Testis (tissue), 2 donors: ENCODE measurements at regions not wholly inside any gene's neighbourhood (a gene's known extent, or its start where the extent isn't known, plus 50 kb on each side); places are given as distances from the start of the nearest gene placed in this dataset.

Experiments
- CTCF ChIP-seq, 3 experiments: fragments of 450-650 bp in 2 of 3; fragments of 200-600 bp in 1 of 3; sonication (generic) in 1 of 3; IDR thresholded peaks; one replicate each; pipeline ENCODE4 v1.5.1; 2016 to 2019; ENCODE audit warnings: antibody characterized with exemption in 3 of 3, mild to moderate bottlenecking in 2 of 3, moderate library complexity in 1 of 3
- POLR2A ChIP-seq: fragments of 450-650 bp; IDR thresholded peaks from one replicate; pipeline ENCODE4 v1.6.1; 2017; ENCODE audit warnings: antibody characterized with exemption, mild to moderate bottlenecking, moderate library complexity

- TF ChIP-seq CTCF (IDR thresholded peaks at IDR 0.05): no peak
- TF ChIP-seq POLR2A: no peak
These were observed 211.7 kb upstream of the MKI67 start for GRCh38 chr10:128337860-128338378.
